Smooth muscle cell (in vitro differentiated cells): ENCODE measurements at regions not wholly inside any gene's neighbourhood (a gene's known extent, or its start where the extent isn't known, plus 50 kb on each side); places are given as distances from the start of the nearest gene placed in this dataset.

Source experiments
- DNase-seq: peaks from one replicate; lab custom pipeline; 2025; ENCODE audit not compliant: unreplicated experiment; lab: John Stamatoyannopoulos, UW
- H2AFZ ChIP-seq: fragments of 200-600 bp; sonication (generic); 2 replicates; pipeline ENCODE4 v1.6.0; 2016; ENCODE audit warnings: antibody characterized with exemption, low read depth, mild to moderate bottlenecking
- H3F3A ChIP-seq: fragments of 200-600 bp; sonication (generic); 2 replicates; pipeline ENCODE4 v1.6.0; 2017; ENCODE audit warnings: antibody characterized with exemption, low read depth
- H3K27ac ChIP-seq: fragments of 200-600 bp; sonication (generic); 2 replicates; pipeline ENCODE4 v1.5.1; 2016; ENCODE audit warnings: low read depth, mild to moderate bottlenecking
- H3K27me3 ChIP-seq: fragments of 200-600 bp; sonication (generic); 2 replicates; pipeline ENCODE4 v1.6.1; 2016; ENCODE audit warnings: low read depth, mild to moderate bottlenecking
- H3K36me3 ChIP-seq: fragments of 200-600 bp; sonication (generic); 2 replicates; pipeline ENCODE4 v1.5.1; 2016; ENCODE audit warnings: low read depth
- H3K4me1 ChIP-seq: fragments of 200-600 bp; sonication (generic); 2 replicates; pipeline ENCODE4 v1.5.1; 2016; ENCODE audit warnings: low read depth
- H3K4me2 ChIP-seq: fragments of 200-600 bp; sonication (generic); 2 replicates; pipeline ENCODE4 v1.6.0; 2016; ENCODE audit warnings: mild to moderate bottlenecking
- H3K4me3 ChIP-seq: fragments of 200-600 bp; sonication (generic); 2 replicates; pipeline ENCODE4 v1.5.1; 2016; ENCODE audit warnings: mild to moderate bottlenecking
- H3K79me2 ChIP-seq: fragments of 200-600 bp; sonication (generic); 2 replicates; pipeline ENCODE4 v1.6.0; 2016; ENCODE audit warnings: low read depth, mild to moderate bottlenecking
- H3K9ac ChIP-seq: fragments of 200-600 bp; sonication (generic); 2 replicates; pipeline ENCODE4 v1.6.0; 2016; ENCODE audit warnings: low read depth
- H3K9me3 ChIP-seq: fragments of 200-600 bp; sonication (generic); replicated peaks from 2 replicates; pipeline ENCODE4 v1.5.1; 2016; ENCODE audit warnings: low read depth
- H4K20me1 ChIP-seq: fragments of 200-600 bp; sonication (generic); 2 replicates; pipeline ENCODE4 v1.6.0; 2016; ENCODE audit warnings: low read depth
- CTCF ChIP-seq: fragments of 200-600 bp; sonication (generic); IDR thresholded peaks from 2 replicates; pipeline ENCODE4 v1.5.1; 2017; ENCODE audit warnings: borderline replicate concordance, mild to moderate bottlenecking, antibody characterized with exemption; ENCODE audit not compliant: insufficient read depth, poor library complexity, severe bottlenecking
- WGBS: methylation state at CpG from one replicate; pipeline ENCODE4 v1.1.7; 2016; ENCODE audit warnings: low lambda C conversion rate; 5-methylcytosine and 5-hydroxymethylcytosine counted together

GRCh38 chr21:21764281-21764680 lies 766.1 kb downstream of the NCAM2 start:
- Histone ChIP-seq H3K4me2 (no peak overlapping the region), H3K27me3 (no peaks in the 10 kb centered on the region), H3K9ac (no peak overlapping the region), H3K4me1 (no peaks in the 10 kb centered on the region), H3K79me2 (no peaks in the 10 kb centered on the region), H3K9me3 (no peaks in the 10 kb centered on the region), H2AFZ (no peak overlapping the region), H3K4me3 (no peak overlapping the region), H3F3A (no peaks in the 10 kb centered on the region), H3K27ac (no peak overlapping the region), H4K20me1 (no peaks in the 10 kb centered on the region), H3K36me3 (no peaks in the 10 kb centered on the region)
- WGBS: 75% methylated on average over 2 of the region's 2 CpGs
- DNase-seq: no peak
- no peak for TF ChIP-seq CTCF

- no peak for TF ChIP-seq CTCF
- H3K36me3 ChIP-seq: no peaks in the 10 kb centered on the region
- no peak overlapping the region for H2AFZ ChIP-seq
- no peak overlapping the region for H3K4me2 ChIP-seq
- no peak overlapping the region for H3K4me3 ChIP-seq
- no peaks in the 10 kb centered on the region for H3K27me3 ChIP-seq
- H3K27ac ChIP-seq: no peak overlapping the region
- no peaks in the 10 kb centered on the region for H3F3A ChIP-seq
- no peak overlapping the region for H3K9ac ChIP-seq
- WGBS: 82% methylated on average over 5 of the region's 5 CpGs
- no peaks in the 10 kb centered on the region for H4K20me1 ChIP-seq
- H3K4me1 ChIP-seq: no peaks in the 10 kb centered on the region
- DNase-seq: no peak
- no peaks in the 10 kb centered on the region for H3K9me3 ChIP-seq
- H3K79me2 ChIP-seq: no peaks in the 10 kb centered on the region
Observed at GRCh38 chr21:21767276-21767675, 769.1 kb downstream of the NCAM2 start.

GRCh38 chr21:21788591-21788990 lies 790.4 kb downstream of the NCAM2 start:
- H4K20me1 ChIP-seq: no peaks in the 10 kb centered on the region
- H3K9ac ChIP-seq: no peak overlapping the region
- no peaks in the 10 kb centered on the region for H3K4me1 ChIP-seq
- no peaks in the 10 kb centered on the region for H3K9me3 ChIP-seq
- H2AFZ ChIP-seq: no peak overlapping the region
- DNase-seq: no peak
- H3K4me3 ChIP-seq: no peak overlapping the region
- no peak overlapping the region for H3K4me2 ChIP-seq
- no peak for TF ChIP-seq CTCF
- no peaks in the 10 kb centered on the region for H3K79me2 ChIP-seq
- H3K36me3 ChIP-seq: no peaks in the 10 kb centered on the region
- H3K27me3 ChIP-seq: no peaks in the 10 kb centered on the region
- H3K27ac ChIP-seq: no peak overlapping the region
- H3F3A ChIP-seq: no peaks in the 10 kb centered on the region

GRCh38 chr21:21801921-21802320 lies 803.7 kb downstream of the NCAM2 start:
- no peak overlapping the region for H3K9ac ChIP-seq
- H3K4me2 ChIP-seq: no peak overlapping the region
- H3K4me1 ChIP-seq: no peaks in the 10 kb centered on the region
- H3F3A ChIP-seq: no peaks in the 10 kb centered on the region
- H3K4me3 ChIP-seq: no peak overlapping the region
- 35% methylated on average over 2 of the region's 2 CpGs for WGBS
- no peaks in the 10 kb centered on the region for H3K36me3 ChIP-seq
- no peak overlapping the region for H2AFZ ChIP-seq
- H3K27ac ChIP-seq: no peak overlapping the region
- DNase-seq: no peak
- no peak for TF ChIP-seq CTCF
- H4K20me1 ChIP-seq: no peaks in the 10 kb centered on the region
- no peaks in the 10 kb centered on the region for H3K9me3 ChIP-seq
- no peaks in the 10 kb centered on the region for H3K27me3 ChIP-seq
- no peaks in the 10 kb centered on the region for H3K79me2 ChIP-seq
